ENCODE measurements at regions not wholly inside any gene's neighbourhood (a gene's known extent, or its start where the extent isn't known, plus 50 kb on each side); places are given as distances from the start of the nearest gene placed in this dataset.

DNA sequence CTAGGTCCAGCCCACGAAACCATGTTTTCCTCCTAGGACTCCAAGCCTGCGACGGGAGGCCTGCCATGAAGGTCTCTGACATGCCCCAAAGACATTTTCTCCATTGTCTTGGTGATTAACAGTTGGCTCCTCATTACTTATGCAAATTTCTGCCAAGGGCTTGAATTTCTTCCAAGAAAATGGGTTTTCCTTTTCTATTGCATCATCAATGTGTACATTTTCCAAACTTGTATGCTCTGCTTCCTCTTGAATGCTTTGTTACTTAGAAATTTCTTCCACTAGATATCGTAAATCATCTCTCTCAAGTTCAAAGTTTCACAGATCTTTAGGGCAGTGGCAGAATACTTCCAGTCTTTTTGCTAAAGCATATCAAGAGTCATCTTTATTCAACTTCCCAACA is 1792.7 kb upstream of the CDH9 start:
- TF ChIP-seq CTCF (IDR thresholded peaks at IDR 0.05) = no peak
- TF ChIP-seq POLR2A (IDR thresholded peaks at IDR 0.05; ENCODE audit: low read depth) = no peak
- no peak for TF ChIP-seq POLR2AphosphoS5 (IDR thresholded peaks at IDR 0.05)
